K562 (cell line): ENCODE measurements at regions not wholly inside any gene's neighbourhood (a gene's known extent, or its start where the extent isn't known, plus 50 kb on each side); places are given as distances from the start of the nearest gene placed in this dataset.

ENCODE experiments used
- ARID4B ChIP-seq: sonication (generic); formaldehyde crosslinking; IDR thresholded peaks from 2 replicates; pipeline ENCODE4 v1.8.0; 2022; ENCODE audit warnings: mild to moderate bottlenecking, missing genetic modification reagents
- ILF3 ChIP-seq: fragments of 450-650 bp; IDR thresholded peaks from 2 replicates; pipeline ENCODE4 v1.6.1; 2018; ENCODE audit warnings: antibody characterized with exemption, mild to moderate bottlenecking, moderate library complexity, borderline replicate concordance

- TF ChIP-seq ARID4B (CRISPR knock-in tag) (no peak), ILF3 (no peak)
Measured at GRCh38 chr3:104586344-104586743, 780.4 kb upstream of the ALCAM start.
